H9 (cell line): ENCODE measurements at regions not wholly inside any gene's neighbourhood (a gene's known extent, or its start where the extent isn't known, plus 50 kb on each side); places are given as distances from the start of the nearest gene placed in this dataset.

ENCODE experiments used
- DNase-seq: peaks from one replicate; pipeline ENCODE4 v3.0.0-alpha.2; 2017
- H2AFZ ChIP-seq: one replicate; pipeline ENCODE4 v1.6.1; 2013; ENCODE audit warnings: mild to moderate bottlenecking, low read length, control low read depth, moderate library complexity
- H2AK5ac ChIP-seq: 2 replicates; pipeline ENCODE4 v1.6.1; 2013; ENCODE audit warnings: low read length, control low read depth, mixed read lengths; ENCODE audit not compliant: insufficient read length
- H2BK120ac ChIP-seq: one replicate; pipeline ENCODE4 v1.6.1; 2013; ENCODE audit warnings: low read depth, mild to moderate bottlenecking, low read length, control low read depth, inconsistent platforms; ENCODE audit not compliant: poor library complexity, severe bottlenecking
- H2BK12ac ChIP-seq: 2 replicates; pipeline ENCODE4 v1.6.1; 2013; ENCODE audit warnings: low read length, control low read depth, mixed read lengths, low read depth; ENCODE audit not compliant: insufficient read length
- H2BK15ac ChIP-seq: 2 replicates; pipeline ENCODE4 v1.6.1; 2013; ENCODE audit warnings: low read depth, low read length, control low read depth
- H2BK20ac ChIP-seq: one replicate; pipeline ENCODE4 v1.6.1; 2013; ENCODE audit warnings: low read depth, mild to moderate bottlenecking, low read length, control low read depth, inconsistent platforms; ENCODE audit not compliant: poor library complexity, severe bottlenecking
- H2BK5ac ChIP-seq: 2 replicates; pipeline ENCODE4 v1.6.1; 2013; ENCODE audit warnings: low read length, control low read depth, mixed read lengths; ENCODE audit not compliant: insufficient read length
- H3K14ac ChIP-seq: 2 replicates; pipeline ENCODE4 v1.6.1; 2013; ENCODE audit warnings: low read length, control low read depth; ENCODE audit not compliant: insufficient read depth
- H3K18ac ChIP-seq: 2 replicates; pipeline ENCODE4 v1.6.1; 2013; ENCODE audit warnings: low read depth, mild to moderate bottlenecking, mixed read lengths, low read length, control low read depth; ENCODE audit not compliant: insufficient read length
- H3K23ac ChIP-seq: 2 replicates; pipeline ENCODE4 v1.6.1; 2013; ENCODE audit warnings: low read length, control low read depth, mixed read lengths, low read depth; ENCODE audit not compliant: insufficient read length
- H3K23me2 ChIP-seq: 2 replicates; pipeline ENCODE4 v1.6.1; 2013; ENCODE audit warnings: low read depth, mild to moderate bottlenecking, mixed read lengths, low read length, control low read depth; ENCODE audit not compliant: insufficient read length, poor library complexity, severe bottlenecking
- H3K27ac ChIP-seq: 2 replicates; pipeline ENCODE4 v1.5.1; 2013; ENCODE audit warnings: low read length, control low read depth, mixed read lengths, low read depth; ENCODE audit not compliant: insufficient read length
- H3K27me3 ChIP-seq: 2 replicates; pipeline ENCODE4 v1.6.1; 2013; ENCODE audit warnings: low read length, control low read depth, inconsistent platforms; ENCODE audit not compliant: insufficient read depth
- H3K4ac ChIP-seq: 2 replicates; pipeline ENCODE4 v1.6.1; 2013; ENCODE audit warnings: low read depth, mild to moderate bottlenecking, control low read depth, inconsistent platforms, low read length, moderate library complexity
- H3K4me1 ChIP-seq: 2 replicates; pipeline ENCODE4 v1.6.1; 2013; ENCODE audit warnings: low read length, control low read depth, inconsistent platforms; ENCODE audit not compliant: insufficient read depth
- H3K4me2 ChIP-seq: 2 replicates; pipeline ENCODE4 v1.6.1; 2013; ENCODE audit warnings: low read length, control low read depth, mixed read lengths; ENCODE audit not compliant: insufficient read length, insufficient read depth
- H3K56ac ChIP-seq: 2 replicates; pipeline ENCODE4 v1.6.1; 2013; ENCODE audit warnings: low read depth, mild to moderate bottlenecking, mixed read lengths, low read length, control low read depth; ENCODE audit not compliant: insufficient read length
- H3K79me1 ChIP-seq: 2 replicates; pipeline ENCODE4 v1.6.1; 2013; ENCODE audit warnings: low read depth, mild to moderate bottlenecking, moderate library complexity, low read length, control low read depth, inconsistent platforms; ENCODE audit not compliant: insufficient read depth, poor library complexity, severe bottlenecking
- H3K79me2 ChIP-seq: 2 replicates; pipeline ENCODE4 v1.6.1; 2013; ENCODE audit warnings: low read length, control low read depth, inconsistent platforms; ENCODE audit not compliant: insufficient read depth
- H3K9ac ChIP-seq: 2 replicates; pipeline ENCODE4 v1.6.1; 2013; ENCODE audit warnings: low read length, control low read depth, mixed read lengths; ENCODE audit not compliant: insufficient read length; ENCODE audit errors: extremely low read depth
- H3K9me3 ChIP-seq: one replicate; pipeline ENCODE4 v1.6.1; 2013; ENCODE audit warnings: low read depth, low read length, inconsistent platforms; ENCODE audit not compliant: control insufficient read depth
- H3T11ph ChIP-seq: one replicate; pipeline ENCODE4 v1.6.1; 2013; ENCODE audit warnings: mild to moderate bottlenecking, low read length, control low read depth, inconsistent platforms
- H4K20me1 ChIP-seq: one replicate; pipeline ENCODE4 v1.6.1; 2013; ENCODE audit not compliant: control insufficient read depth, insufficient read length, insufficient read depth
- H4K5ac ChIP-seq: 2 replicates; pipeline ENCODE4 v1.6.1; 2013; ENCODE audit warnings: low read depth, mild to moderate bottlenecking, mixed read lengths, low read length, control low read depth; ENCODE audit not compliant: insufficient read length
- H4K8ac ChIP-seq: replicated peaks from 2 replicates; pipeline ENCODE4 v1.6.1; 2013; ENCODE audit warnings: low read length, control low read depth, mixed read lengths, low read depth; ENCODE audit not compliant: insufficient read length
- H4K91ac ChIP-seq: 2 replicates; pipeline ENCODE4 v1.6.1; 2013; ENCODE audit warnings: low read depth, mild to moderate bottlenecking, moderate library complexity, mixed read lengths, low read length, control low read depth; ENCODE audit not compliant: insufficient read length
- H3K27ac Mint-ChIP-seq, 3 experiments: 2 replicates in 2 of 3; 3 replicates in 1 of 3; pipeline ENCODE4 v1.8.0; 2020 to 2021; ENCODE audit warnings: mixed read lengths in 3 of 3, mild to moderate bottlenecking in 1 of 3, moderate library complexity in 1 of 3
- H3K27me3 Mint-ChIP-seq: 2 replicates; pipeline ENCODE4 v1.8.0; 2021; ENCODE audit warnings: low read depth, mild to moderate bottlenecking, moderate library complexity, mixed read lengths
- H3K36me3 Mint-ChIP-seq, 3 experiments: 2 replicates in 2 of 3; 3 replicates in 1 of 3; pipeline ENCODE4 v1.8.0; 2020 to 2021; ENCODE audit warnings: low read depth in 3 of 3, mixed read lengths in 3 of 3; ENCODE audit not compliant: insufficient read depth in 1 of 3
- H3K4me1 Mint-ChIP-seq, 2 experiments: 2 replicates each; pipeline ENCODE4 v1.8.0; 2020; ENCODE audit warnings: mixed read lengths in 2 of 2
- H3K4me3 Mint-ChIP-seq, 2 experiments: 2 replicates in 1 of 2; 3 replicates in 1 of 2; pipeline ENCODE4 v1.8.0; 2020 to 2021; ENCODE audit warnings: mild to moderate bottlenecking in 2 of 2, mixed read lengths in 2 of 2, moderate library complexity in 1 of 2
- H3K9me3 Mint-ChIP-seq, 2 experiments: 2 replicates in 1 of 2; 3 replicates in 1 of 2; pipeline ENCODE4 v1.8.0; 2020; ENCODE audit warnings: mild to moderate bottlenecking in 2 of 2, mixed read lengths in 2 of 2, moderate library complexity in 1 of 2
- WGBS: extraction: QIAGEN DNeasy Blood & Tissue Kit; methylation state at CpG from one replicate; pipeline ENCODE4 v1.1.7; 2013; ENCODE audit warnings: missing lambda C conversion rate, low lambda C conversion rate, mixed read lengths; ENCODE audit not compliant: insufficient read length; ENCODE audit errors: extremely low coverage; 5-methylcytosine and 5-hydroxymethylcytosine counted together
- TF ChIP-seq, protein P1 (sequence below): fragments of 200-600 bp; sonication (generic); conservative IDR thresholded peaks from 3 replicates; pipeline ENCODE4 v1.8.0; 2021; ENCODE audit warnings: antibody characterized with exemption, mild to moderate bottlenecking

- Histone ChIP-seq H3K4ac (no peak overlapping the region), H3K23me2 (no peaks in the 10 kb centered on the region), H3K9ac (no peak overlapping the region), H4K91ac (no peak overlapping the region), H3K79me1 (no peaks in the 10 kb centered on the region), H3K14ac (no peak overlapping the region), H3K23ac (no peak overlapping the region), H3K9me3 (no peaks in the 10 kb centered on the region), H2AK5ac (no peak overlapping the region), H4K20me1 (no peaks in the 10 kb centered on the region), H3K4me2 (no peak overlapping the region), H3K18ac (no peak overlapping the region), H3K79me2 (no peaks in the 10 kb centered on the region), H2BK15ac (no peak overlapping the region), H3K27ac (no peak overlapping the region), H4K8ac (no peak overlapping the region), H2BK20ac (no peak overlapping the region), H3K4me1 (no peaks in the 10 kb centered on the region), H2BK120ac (no peak overlapping the region), H3K56ac (no peak overlapping the region), H2BK12ac (no peak overlapping the region), H4K5ac (no peak overlapping the region), H3T11ph (no peak overlapping the region), H2BK5ac (no peak overlapping the region), H2AFZ (no peak overlapping the region), H3K27me3 (no peaks in the 10 kb centered on the region)
- no peak overlapping the region for H3K4me3 Mint-ChIP-seq
- WGBS = no CpG with 5 or more reads among the region's 4 CpGs
- peaks cover 10 to 14% of the 10 kb centered on the region in 2 experiments; a peak in 3 of 5 replicates for H3K9me3 Mint-ChIP-seq
- DNase-seq = no peak
- peaks cover 4 to 7% of the 10 kb centered on the region in 2 experiments; a peak in 2 of 4 replicates for H3K4me1 Mint-ChIP-seq
- peaks cover 5% of the 10 kb centered on the region for H3K27me3 Mint-ChIP-seq
- no peak overlapping the region for H3K27ac Mint-ChIP-seq
- TF ChIP-seq, protein P1, sequence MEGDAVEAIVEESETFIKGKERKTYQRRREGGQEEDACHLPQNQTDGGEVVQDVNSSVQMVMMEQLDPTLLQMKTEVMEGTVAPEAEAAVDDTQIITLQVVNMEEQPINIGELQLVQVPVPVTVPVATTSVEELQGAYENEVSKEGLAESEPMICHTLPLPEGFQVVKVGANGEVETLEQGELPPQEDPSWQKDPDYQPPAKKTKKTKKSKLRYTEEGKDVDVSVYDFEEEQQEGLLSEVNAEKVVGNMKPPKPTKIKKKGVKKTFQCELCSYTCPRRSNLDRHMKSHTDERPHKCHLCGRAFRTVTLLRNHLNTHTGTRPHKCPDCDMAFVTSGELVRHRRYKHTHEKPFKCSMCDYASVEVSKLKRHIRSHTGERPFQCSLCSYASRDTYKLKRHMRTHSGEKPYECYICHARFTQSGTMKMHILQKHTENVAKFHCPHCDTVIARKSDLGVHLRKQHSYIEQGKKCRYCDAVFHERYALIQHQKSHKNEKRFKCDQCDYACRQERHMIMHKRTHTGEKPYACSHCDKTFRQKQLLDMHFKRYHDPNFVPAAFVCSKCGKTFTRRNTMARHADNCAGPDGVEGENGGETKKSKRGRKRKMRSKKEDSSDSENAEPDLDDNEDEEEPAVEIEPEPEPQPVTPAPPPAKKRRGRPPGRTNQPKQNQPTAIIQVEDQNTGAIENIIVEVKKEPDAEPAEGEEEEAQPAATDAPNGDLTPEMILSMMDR = no peak
- H3K36me3 Mint-ChIP-seq = peaks cover 0 to 2% (median 0%) of the 10 kb centered on the region in 3 experiments; a peak in 1 of 7 replicates
These were observed 847.4 kb upstream of the EEF2KMT start for GRCh38 chr16:5944971-5945370.
